ENCODE measurements at regions not wholly inside any gene's neighbourhood (a gene's known extent, or its start where the extent isn't known, plus 50 kb on each side); places are given as distances from the start of the nearest gene placed in this dataset.

DNA sequence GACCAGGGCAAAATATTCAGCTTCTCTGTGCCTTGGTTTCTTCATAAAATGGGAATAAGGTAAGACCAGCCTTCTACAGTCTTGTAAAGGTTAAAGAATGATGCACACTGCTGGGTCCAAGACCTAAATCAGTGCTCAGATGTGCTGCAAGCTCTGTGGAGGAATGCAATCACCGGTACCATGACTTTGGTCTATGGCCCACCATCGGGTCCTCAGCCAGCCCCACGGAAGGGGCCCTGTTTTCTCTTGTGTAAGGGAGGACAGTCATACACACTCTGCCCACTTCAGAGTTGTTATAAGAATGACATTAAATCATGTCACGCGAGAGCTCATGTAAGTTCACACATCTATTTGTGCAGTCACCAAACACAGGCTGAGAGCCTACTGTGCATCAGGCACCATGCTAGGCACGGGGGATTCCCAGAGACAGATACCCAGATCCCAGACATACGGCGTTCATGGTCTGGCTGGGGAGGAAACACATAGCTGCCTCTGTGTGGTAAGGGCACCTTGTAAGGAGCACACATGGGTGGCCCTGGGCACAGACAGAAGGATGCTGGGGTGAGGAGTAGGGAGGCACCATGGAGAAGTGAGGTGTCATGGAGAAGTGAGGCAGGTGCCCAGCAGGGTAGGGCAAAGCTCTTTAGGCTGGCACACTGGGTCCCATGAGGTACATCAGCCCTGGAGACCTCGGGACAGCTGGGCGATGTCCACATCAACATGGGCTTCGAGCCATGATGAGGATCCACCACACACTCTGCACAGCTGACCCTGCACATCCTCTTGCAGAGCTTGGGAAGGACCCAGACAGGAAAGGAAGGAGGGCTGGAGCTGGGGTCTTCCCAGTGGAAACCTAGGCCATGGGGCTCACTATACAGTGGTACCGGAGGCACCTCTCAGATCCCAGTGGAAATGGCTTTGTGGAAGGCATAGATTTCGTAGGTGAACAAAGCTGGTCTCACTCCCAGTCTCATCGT lies 190.4 kb upstream of the DIO3 start:
- Mint-ChIP-seq H3K9me3 (no peaks in the 10 kb centered on the region), H3K27ac (no peak overlapping the region), H3K36me3 (ENCODE audit: low read depth) (no peaks in the 10 kb centered on the region), H3K4me1 (ENCODE audit: low read depth) (no peaks in the 10 kb centered on the region), H3K4me3 (no peak overlapping the region), H3K27me3 (peaks cover 16% of the 10 kb centered on the region)

DNA sequence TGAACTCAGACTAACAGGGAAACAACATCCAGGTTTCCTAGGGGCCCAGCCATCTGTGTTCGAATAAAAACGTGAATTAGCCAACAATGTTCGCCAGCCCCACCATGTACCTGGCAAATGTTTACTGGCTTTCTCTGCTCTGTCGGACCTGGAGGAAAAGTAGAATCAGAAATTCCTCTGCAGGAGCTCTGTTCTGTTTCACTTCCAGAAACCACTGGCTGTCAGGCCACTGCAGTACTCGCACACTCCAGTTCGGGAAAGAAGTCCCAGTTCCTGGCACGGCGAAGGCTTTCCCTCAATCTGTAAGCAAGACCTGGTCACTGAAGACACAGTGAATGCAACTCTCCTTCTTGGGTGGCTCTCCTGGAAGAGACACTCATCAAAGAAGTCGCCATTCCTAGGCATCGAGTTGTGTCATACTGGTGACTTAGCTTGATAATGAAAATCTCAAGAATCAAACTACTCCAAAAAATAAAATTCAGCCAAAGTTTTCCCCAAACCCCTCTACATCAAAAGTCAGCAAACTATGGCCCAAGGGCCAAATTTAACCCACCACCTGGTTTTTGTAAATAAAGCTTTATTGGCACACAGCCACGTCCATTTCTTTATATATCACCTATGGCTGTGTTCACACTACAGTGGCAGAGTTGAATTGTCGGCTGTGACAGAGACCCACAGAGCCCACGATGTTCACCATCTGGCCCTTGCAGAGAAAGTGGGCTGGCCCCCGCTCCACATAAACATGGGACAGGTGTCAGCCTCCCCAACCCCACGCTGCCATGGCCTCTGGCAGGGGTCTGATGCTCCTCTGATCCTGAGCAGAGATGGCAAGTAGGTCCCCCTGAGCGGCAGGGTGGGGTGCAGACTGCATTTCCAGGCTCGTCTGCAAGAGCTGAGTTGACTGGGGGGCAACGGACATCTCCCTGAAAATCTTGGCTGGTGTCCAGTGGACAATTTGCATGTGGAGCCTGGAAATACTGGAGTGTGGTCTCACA lies 189.2 kb upstream of the DIO3 start:
- no peaks in the 10 kb centered on the region for H3K4me1 Mint-ChIP-seq (ENCODE audit: low read depth)
- H3K36me3 Mint-ChIP-seq (ENCODE audit: low read depth): no peaks in the 10 kb centered on the region
- no peak overlapping the region for H3K27ac Mint-ChIP-seq
- peaks cover 17% of the 10 kb centered on the region for H3K27me3 Mint-ChIP-seq
- H3K9me3 Mint-ChIP-seq: no peaks in the 10 kb centered on the region
- no peak overlapping the region for H3K4me3 Mint-ChIP-seq

DNA sequence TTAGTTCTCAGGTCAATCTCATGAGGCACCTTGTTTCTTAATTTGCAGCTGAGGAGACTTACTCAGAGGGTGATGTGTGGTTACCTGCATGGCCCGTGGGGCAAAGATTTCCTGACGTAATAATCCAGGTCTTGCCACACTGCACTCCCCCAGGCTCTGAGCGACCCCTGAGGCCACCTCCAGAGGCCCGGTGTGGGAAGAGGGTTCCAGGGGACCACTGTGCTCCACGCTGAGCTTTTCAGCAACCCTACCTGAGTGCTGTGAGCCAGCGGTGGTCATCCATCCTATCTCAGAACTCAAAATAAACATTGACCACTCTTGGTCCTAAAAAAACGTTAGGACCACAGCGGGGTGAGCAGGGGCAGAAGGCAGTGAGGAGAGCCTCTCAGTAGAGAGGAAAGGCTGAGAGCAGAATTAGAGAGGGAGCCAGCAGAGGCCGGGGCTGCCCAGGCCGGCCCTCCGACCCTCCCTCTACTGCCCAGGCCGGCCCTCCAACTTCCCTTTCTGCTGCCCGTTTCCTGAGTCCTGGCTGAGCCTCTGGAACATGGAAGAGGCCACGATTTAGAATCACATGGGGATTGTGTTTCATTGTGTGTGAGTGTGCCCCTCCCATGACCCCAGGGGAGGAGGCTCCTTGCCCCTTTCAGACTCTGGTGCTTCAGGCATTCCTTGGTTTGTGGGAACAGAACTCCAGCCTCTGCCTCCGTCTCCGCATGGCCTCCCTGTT lies 188.2 kb upstream of the DIO3 start:
- H3K36me3 Mint-ChIP-seq (ENCODE audit: low read depth): no peaks in the 10 kb centered on the region
- H3K27ac Mint-ChIP-seq: no peak overlapping the region
- no peaks in the 10 kb centered on the region for H3K4me1 Mint-ChIP-seq (ENCODE audit: low read depth)
- no peaks in the 10 kb centered on the region for H3K9me3 Mint-ChIP-seq
- peaks cover 17% of the 10 kb centered on the region for H3K27me3 Mint-ChIP-seq
- H3K4me3 Mint-ChIP-seq: no peak overlapping the region

DNA sequence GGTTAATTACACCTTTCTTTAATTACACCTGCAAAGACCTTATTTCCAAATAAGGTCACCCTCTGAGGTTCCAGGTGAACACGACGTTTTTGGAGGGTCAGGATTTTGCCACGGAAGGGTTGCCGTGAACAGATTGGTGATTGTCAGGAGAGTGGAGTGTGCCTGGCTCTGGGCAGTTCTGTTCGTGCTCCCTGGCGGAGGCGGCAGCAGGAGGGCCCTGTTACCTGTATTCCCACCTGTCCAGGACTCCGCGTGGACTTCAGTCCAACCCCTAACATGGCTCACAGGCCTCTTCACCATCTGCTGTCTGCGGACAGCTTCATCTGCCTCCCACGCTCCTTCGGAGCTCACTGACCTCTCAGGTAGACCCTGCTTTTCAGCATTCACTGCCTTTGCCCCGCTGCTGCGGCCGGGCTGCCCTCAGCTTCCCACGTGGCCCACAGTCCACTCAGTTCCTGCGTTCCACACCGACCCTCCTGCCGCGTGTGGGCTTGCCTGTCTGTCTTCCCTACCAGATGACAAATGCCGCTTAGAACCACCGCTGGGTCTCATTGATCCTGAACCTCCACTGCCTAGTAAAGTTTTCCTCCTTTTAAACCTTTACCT lies 187.5 kb upstream of the DIO3 start:
- no peak overlapping the region for H3K4me3 Mint-ChIP-seq
- no peaks in the 10 kb centered on the region for H3K4me1 Mint-ChIP-seq (ENCODE audit: low read depth)
- no peaks in the 10 kb centered on the region for H3K36me3 Mint-ChIP-seq (ENCODE audit: low read depth)
- H3K27ac Mint-ChIP-seq: no peak overlapping the region
- H3K9me3 Mint-ChIP-seq: no peaks in the 10 kb centered on the region
- H3K27me3 Mint-ChIP-seq: peaks cover 17% of the 10 kb centered on the region

DNA sequence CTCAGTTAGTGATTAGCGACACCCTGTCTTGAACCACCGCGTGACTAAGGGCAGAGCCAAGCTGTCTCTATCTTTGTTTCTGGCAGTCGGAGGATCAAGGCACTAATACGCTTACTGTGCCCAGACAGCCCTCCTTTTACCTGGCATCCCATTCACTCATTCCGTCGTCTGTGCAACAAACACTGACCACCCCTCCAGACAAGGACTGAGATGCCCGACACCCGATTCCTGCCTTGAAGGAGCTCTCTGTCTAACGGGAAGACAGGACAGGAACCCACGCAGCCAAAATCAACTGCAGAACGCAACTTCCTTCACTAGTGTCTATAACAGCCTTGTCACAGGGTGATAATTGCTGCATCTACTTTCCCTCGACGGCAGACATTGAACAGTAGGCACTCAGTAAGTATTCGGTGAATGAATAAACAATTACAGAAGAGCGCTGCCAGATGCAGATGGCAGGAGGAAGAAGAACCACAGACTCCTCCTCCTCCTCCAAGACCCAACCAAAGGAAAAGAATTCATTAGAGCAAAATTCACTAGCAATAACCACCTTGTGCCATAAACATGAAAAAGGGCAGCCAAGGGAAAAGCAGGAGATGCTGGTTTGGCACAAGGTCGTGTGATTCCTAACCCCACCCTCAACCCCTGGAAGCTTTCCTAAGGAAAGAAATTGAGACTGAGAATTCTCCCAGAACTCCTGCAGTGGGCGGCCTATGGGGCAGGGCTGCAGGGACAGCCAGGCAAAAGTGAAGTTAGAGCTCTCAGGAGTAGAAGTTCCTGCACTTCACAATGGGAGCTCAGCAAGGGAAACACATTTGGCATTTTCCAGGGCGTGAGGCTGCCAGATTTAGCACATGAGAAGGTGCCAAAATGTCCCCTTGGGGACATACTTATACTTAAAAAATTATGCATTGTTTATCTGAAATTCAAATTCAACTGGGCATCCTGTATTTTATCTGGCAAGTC lies 186.6 kb upstream of the DIO3 start:
- H3K27ac Mint-ChIP-seq: no peak overlapping the region
- H3K9me3 Mint-ChIP-seq: peaks cover under 1% of the 10 kb centered on the region
- peaks cover 17% of the 10 kb centered on the region for H3K27me3 Mint-ChIP-seq
- no peak overlapping the region for H3K4me3 Mint-ChIP-seq
- no peaks in the 10 kb centered on the region for H3K4me1 Mint-ChIP-seq (ENCODE audit: low read depth)
- no peaks in the 10 kb centered on the region for H3K36me3 Mint-ChIP-seq (ENCODE audit: low read depth)

DNA sequence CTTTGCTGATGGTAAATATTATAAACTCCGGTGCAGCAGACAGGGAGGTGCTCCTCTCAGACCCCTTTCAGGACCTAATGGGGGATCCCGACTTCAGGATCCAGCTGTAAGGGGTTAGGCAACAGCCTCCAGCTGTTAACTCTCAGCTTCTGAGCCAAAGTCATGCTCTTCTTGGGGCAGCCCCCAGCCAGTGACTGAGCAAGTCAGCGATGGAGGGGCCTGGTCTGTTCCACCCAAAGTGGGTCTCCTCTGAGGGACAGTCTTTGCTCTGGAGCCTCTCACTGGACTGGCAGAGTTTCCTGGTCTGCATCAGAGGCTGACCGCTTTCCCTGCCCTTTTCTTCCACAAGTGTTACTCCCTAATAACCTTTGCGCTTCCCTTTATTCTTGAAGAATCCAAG lies 184.2 kb upstream of the DIO3 start:
- Mint-ChIP-seq H3K27ac (no peak overlapping the region), H3K27me3 (peaks cover 17% of the 10 kb centered on the region), H3K4me1 (ENCODE audit: low read depth) (no peaks in the 10 kb centered on the region), H3K36me3 (ENCODE audit: low read depth) (no peaks in the 10 kb centered on the region), H3K9me3 (peaks cover 21% of the 10 kb centered on the region), H3K4me3 (no peak overlapping the region)

DNA sequence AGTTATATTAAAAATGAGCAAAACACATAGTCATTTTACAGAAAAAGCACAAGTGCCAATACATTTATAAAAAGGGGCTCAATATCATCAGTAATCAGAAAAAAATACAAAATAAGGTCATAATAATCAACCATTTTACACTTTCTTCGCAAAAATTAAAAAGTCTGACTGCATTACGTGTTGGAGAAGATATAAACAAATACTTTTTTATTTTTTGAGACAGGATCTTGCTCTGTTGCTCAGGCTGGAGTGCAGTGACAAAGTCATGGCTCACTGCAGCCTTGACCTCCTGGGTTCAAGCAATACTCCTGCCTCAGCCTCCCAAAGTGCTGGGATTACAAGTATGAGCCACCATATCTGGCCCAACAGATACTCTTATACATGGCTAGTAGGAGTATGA lies 181.5 kb upstream of the DIO3 start:
- peaks cover 38% of the 10 kb centered on the region for H3K9me3 Mint-ChIP-seq

DNA sequence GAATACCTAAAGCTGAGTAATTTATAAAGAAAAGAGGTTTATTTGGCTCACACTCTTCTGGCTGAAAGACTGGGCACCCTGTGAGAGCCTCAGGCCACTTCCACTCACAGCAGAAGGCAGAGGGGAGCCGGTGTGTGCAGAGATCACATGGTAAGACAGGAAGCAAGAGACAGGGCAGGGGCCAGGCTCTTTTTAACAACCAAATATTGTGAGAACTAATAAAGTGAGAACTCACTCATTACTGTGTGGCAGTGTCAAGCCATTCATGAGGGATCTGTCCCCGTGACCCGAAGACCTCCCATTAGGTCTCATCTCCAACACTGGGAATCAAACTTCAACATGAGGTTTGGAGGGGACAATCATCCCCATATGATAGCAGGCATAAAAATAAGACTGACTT lies 180.8 kb upstream of the DIO3 start:
- H3K27me3 Mint-ChIP-seq: peaks cover 16% of the 10 kb centered on the region
- peaks cover 41% of the 10 kb centered on the region for H3K9me3 Mint-ChIP-seq
- peaks cover 9% of the 10 kb centered on the region for H3K36me3 Mint-ChIP-seq (ENCODE audit: low read depth)
- H3K4me1 Mint-ChIP-seq (ENCODE audit: low read depth): no peaks in the 10 kb centered on the region
- H3K27ac Mint-ChIP-seq: no peak overlapping the region
- no peak overlapping the region for H3K4me3 Mint-ChIP-seq

More for the DNA sequence above, 181.5 kb upstream of the DIO3 start:
- Mint-ChIP-seq H3K4me1 (ENCODE audit: low read depth) (no peaks in the 10 kb centered on the region), H3K4me3 (no peak overlapping the region), H3K27me3 (peaks cover 20% of the 10 kb centered on the region), H3K36me3 (ENCODE audit: low read depth) (peaks cover 9% of the 10 kb centered on the region), H3K27ac (no peak overlapping the region)

DNA sequence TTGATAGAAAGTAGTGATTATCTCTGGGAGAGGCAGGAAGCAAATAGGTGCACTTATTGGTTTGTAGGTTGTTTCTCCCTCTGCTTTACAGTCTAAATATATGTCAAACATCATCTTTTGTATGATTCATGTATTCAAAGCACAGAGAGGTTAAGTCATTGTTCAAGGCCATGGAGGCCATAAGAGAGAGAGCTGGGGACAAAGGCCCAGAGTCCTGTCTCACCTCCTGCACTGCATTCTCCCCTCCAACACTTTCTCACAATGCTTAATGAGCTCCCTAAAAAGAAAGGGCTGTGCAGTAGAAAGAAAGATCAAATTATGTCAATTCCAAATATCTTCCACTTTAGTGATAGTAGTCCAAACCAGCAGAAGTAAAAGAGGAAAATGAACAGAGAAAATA lies 180.4 kb upstream of the DIO3 start:
- Mint-ChIP-seq H3K4me1 (ENCODE audit: low read depth) (no peaks in the 10 kb centered on the region), H3K9me3 (peaks cover 41% of the 10 kb centered on the region), H3K27ac (no peak overlapping the region), H3K36me3 (ENCODE audit: low read depth) (peaks cover 9% of the 10 kb centered on the region), H3K27me3 (peaks cover 12% of the 10 kb centered on the region), H3K4me3 (no peak overlapping the region)

DNA sequence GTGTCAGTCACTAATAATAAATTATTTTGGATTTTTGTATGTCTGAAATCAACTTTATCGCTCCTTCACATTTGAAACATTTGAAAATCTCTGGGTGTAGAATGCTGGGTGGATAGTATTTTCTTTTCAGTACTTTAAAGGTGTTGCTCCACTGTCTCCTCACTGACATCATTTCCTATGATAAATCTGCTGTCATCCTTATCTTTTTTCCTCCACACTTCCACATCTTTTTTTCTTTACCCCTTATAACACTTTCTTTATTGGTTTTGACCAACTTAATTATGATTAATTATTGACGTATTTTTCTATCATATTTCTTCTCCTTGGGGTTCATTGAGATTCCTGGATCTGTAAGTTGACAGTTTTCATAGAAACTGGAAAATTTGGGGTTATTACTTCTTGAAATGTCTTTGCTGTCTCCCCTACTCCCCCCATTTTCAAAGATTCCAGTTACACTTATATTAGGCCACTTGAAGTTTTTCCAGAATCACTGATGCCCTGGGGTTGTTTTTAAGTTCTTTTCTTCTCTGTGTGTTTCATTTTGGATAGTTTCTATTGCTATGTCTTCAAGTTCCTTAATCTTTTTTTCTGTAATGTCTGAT lies 177.5 kb upstream of the DIO3 start:
- H3K9me3 Mint-ChIP-seq: peaks cover 41% of the 10 kb centered on the region
- no peaks in the 10 kb centered on the region for H3K4me1 Mint-ChIP-seq (ENCODE audit: low read depth)
- H3K4me3 Mint-ChIP-seq: no peak overlapping the region
- H3K27ac Mint-ChIP-seq: no peak overlapping the region
- H3K27me3 Mint-ChIP-seq: peaks cover 19% of the 10 kb centered on the region
- H3K36me3 Mint-ChIP-seq (ENCODE audit: low read depth): peaks cover 9% of the 10 kb centered on the region

DNA sequence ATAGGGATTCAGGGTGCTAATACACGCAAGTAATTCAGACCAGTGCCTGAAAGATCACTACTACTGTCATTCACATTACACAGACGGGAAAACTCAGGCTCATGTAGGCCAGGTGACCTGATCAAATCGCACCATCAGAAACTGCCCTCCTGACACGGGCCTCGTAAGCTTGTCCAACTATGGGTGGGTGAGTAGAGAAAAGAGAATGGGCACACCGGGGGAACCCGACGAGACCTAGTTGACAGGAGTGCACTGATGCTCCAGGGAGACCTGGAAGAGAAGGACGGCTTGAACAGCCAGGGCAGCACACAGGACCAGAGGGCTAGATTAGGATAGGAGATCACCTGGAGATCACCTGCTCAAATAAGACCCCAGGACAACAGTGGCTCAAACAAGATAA lies 166.9 kb upstream of the DIO3 start:
- Mint-ChIP-seq H3K9me3 (peaks cover 16% of the 10 kb centered on the region), H3K4me3 (no peak overlapping the region), H3K27ac (no peak overlapping the region), H3K36me3 (ENCODE audit: low read depth) (no peaks in the 10 kb centered on the region), H3K27me3 (peaks cover 66% of the 10 kb centered on the region), H3K4me1 (ENCODE audit: low read depth) (no peaks in the 10 kb centered on the region)

DNA sequence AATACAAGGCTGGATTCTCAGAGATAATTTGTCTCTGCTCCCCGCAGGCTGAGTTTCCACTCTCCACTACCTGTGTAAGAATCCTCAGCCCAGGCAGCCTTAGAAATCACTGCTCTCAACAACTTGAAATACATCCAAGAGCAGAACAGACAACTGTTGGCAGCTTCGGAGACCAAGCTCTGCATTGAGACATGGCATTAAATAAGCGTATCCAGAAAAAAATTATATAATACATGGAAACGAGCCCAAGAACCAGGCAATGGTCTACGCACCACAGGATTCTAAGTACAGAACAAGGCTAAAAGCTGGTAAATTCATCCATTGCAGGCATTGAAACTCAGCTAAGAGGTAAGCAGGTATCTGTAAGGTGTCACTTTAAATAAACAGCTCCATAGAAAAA lies 165.5 kb upstream of the DIO3 start:
- Mint-ChIP-seq H3K27ac (no peak overlapping the region), H3K4me3 (no peak overlapping the region), H3K27me3 (peaks cover 69% of the 10 kb centered on the region)

DNA sequence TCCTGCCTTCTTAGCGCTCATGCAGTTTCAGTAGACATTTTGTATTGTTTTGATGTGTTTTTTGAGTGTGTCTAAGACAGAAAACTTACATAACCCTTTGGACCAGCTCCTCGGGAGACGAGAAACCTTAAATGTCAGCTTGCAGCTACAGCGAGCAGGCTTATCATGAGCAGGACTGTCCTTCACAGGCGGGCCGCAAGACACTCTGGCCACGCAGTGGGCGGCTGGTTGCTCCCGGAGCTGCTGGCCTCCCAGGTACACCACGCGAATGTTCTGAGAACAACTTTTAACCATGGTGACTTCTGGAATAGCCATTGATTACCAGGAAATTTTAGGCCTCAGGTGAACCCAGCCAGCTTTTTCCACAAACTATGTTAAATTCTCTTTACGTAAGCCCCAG lies 164.1 kb upstream of the DIO3 start:
- Mint-ChIP-seq H3K4me1 (ENCODE audit: low read depth) (peaks cover 6% of the 10 kb centered on the region), H3K27ac (no peak overlapping the region), H3K4me3 (no peak overlapping the region), H3K36me3 (ENCODE audit: low read depth) (no peaks in the 10 kb centered on the region), H3K9me3 (peaks cover 16% of the 10 kb centered on the region), H3K27me3 (peaks cover 66% of the 10 kb centered on the region)

More for the DNA sequence above, 165.5 kb upstream of the DIO3 start:
- H3K4me1 Mint-ChIP-seq (ENCODE audit: low read depth): peaks cover under 1% of the 10 kb centered on the region
- no peaks in the 10 kb centered on the region for H3K36me3 Mint-ChIP-seq (ENCODE audit: low read depth)
- peaks cover 16% of the 10 kb centered on the region for H3K9me3 Mint-ChIP-seq

Data from stimulated activated naive CD8-positive, alpha-beta T cell treated with anti-CD3 and anti-CD28 coated beads, Interleukin-15, Interleukin-2, amounts not matched to agents 100 ng/mL and 50 ng/mL, for 24 hours (primary cell).